HepG2 (cell line): ENCODE measurements at regions not wholly inside any gene's neighbourhood (a gene's known extent, or its start where the extent isn't known, plus 50 kb on each side); places are given as distances from the start of the nearest gene placed in this dataset.

ENCODE experiments used
- ATAC-seq: fragments of 200-7000 bp; cut with Tn5 transposase; 3 replicates; pipeline ENCODE4 v1.9.1; 2020; ENCODE audit warnings: mild to moderate bottlenecking, moderate library complexity
- BruUV-seq: library from RNA; stranded (reverse); fragments of 400-500 nt; replicated peaks from 2 replicates; lab custom pipeline; 2021; lab: Mats Ljungman, UMichigan
- CTCF ChIA-PET: fragments of 300-600 bp; formaldehyde crosslinking; extraction: SDS; loops from one replicate; lab custom pipeline; 2021; ENCODE audit warnings: low total read pairs, inconsistent platforms, low intra/inter-chr PET ratio; lab: Yijun Ruan, JAX
- POLR2A ChIA-PET: fragments of 350-600 bp; sonication (Branson Sonifier 250); formaldehyde crosslinking; loops from one replicate; lab custom pipeline; 2020; ENCODE audit warnings: antibody characterized with exemption, inconsistent platforms; lab: Yijun Ruan, JAX
- DNase-seq: peaks from one replicate; pipeline ENCODE4 v3.0.0-alpha.2; 2015; ENCODE audit warnings: low spot score
- FAIRE-seq: peaks from 3 replicates; lab custom pipeline; 2011; peaks lifted over from hg19 to GRCh38; lab: Jason Lieb, UNC
- H2AFZ ChIP-seq: one replicate; pipeline ENCODE4 v1.6.1; 2011; ENCODE audit warnings: low read length, inconsistent platforms
- H3K27ac ChIP-seq: fragments of 300-600 bp; 3 replicates; pipeline ENCODE4 v1.8.0; 2011; ENCODE audit warnings: mixed run types, mild to moderate bottlenecking, mixed read lengths, low read length, inconsistent platforms; ENCODE audit not compliant: insufficient read depth; ENCODE audit errors: extremely low read length
- H3K27me3 ChIP-seq, 2 experiments: fragments of 200-600 bp in 1 of 2; 2 replicates in 1 of 2; 3 replicates in 1 of 2; pipeline versions ENCODE4 v1.6.0 to v1.8.0; 2011; ENCODE audit warnings: low read length in 2 of 2, mild to moderate bottlenecking in 2 of 2, moderate library complexity in 2 of 2, inconsistent platforms in 1 of 2; ENCODE audit not compliant: insufficient read depth in 2 of 2, control insufficient read depth in 1 of 2
- H3K36me3 ChIP-seq, 2 experiments: fragments of 200-600 bp in 1 of 2; replicated peaks in 1 of 2; 2 replicates in 1 of 2; 3 replicates in 1 of 2; pipeline versions ENCODE4 v1.5.1 to v1.8.0; 2011; ENCODE audit warnings: low read length in 2 of 2, inconsistent platforms in 1 of 2; ENCODE audit not compliant: insufficient read depth in 2 of 2, control insufficient read depth in 1 of 2
- H3K4me1 ChIP-seq: 2 replicates; pipeline ENCODE4 v1.5.1; 2012; ENCODE audit warnings: low read length, inconsistent platforms; ENCODE audit not compliant: insufficient read depth
- H3K4me2 ChIP-seq: 2 replicates; pipeline ENCODE4 v1.6.0; 2011; ENCODE audit warnings: low read depth, low read length, inconsistent platforms
- H3K4me3 ChIP-seq, 3 experiments: fragments of 200-600 bp in 1 of 3; sonication (generic), shearing (Covaris generic) in 1 of 3; replicated peaks in 1 of 3; 2 replicates each; pipeline ENCODE4 v1.5.1; 2011 to 2016; ENCODE audit warnings: low read length in 3 of 3, inconsistent platforms in 2 of 3, low read depth in 2 of 3, mild to moderate bottlenecking in 2 of 3, control low read depth in 1 of 3, mixed read lengths in 1 of 3; ENCODE audit not compliant: insufficient read depth in 1 of 3
- H3K79me2 ChIP-seq: one replicate; pipeline ENCODE4 v1.6.1; 2011; ENCODE audit warnings: low read length, inconsistent platforms; ENCODE audit not compliant: insufficient read depth
- H3K9ac ChIP-seq: 2 replicates; pipeline ENCODE4 v1.6.0; 2011; ENCODE audit warnings: mild to moderate bottlenecking, low read depth, low read length, inconsistent platforms; ENCODE audit not compliant: insufficient read depth
- H3K9me3 ChIP-seq: 2 replicates; pipeline ENCODE4 v1.5.1; 2012; ENCODE audit warnings: mild to moderate bottlenecking, low read length
- H4K20me1 ChIP-seq: 2 replicates; pipeline ENCODE4 v1.6.0; 2011; ENCODE audit warnings: inconsistent platforms, mild to moderate bottlenecking, low read length, moderate library complexity; ENCODE audit not compliant: insufficient read depth
- BHLHE40 ChIP-seq: IDR thresholded peaks from 2 replicates; pipeline ENCODE4 v1.6.1; 2011; ENCODE audit warnings: low read length, improper control_type of control experiment
- HMGXB3 ChIP-seq: sonication (generic); formaldehyde crosslinking; IDR thresholded peaks from 2 replicates; pipeline ENCODE4 v1.4.0; 2020; ENCODE audit warnings: missing genetic modification reagents, borderline replicate concordance
- TP53 ChIP-seq: sonication (generic); formaldehyde crosslinking; conservative IDR thresholded peaks from 2 replicates; pipeline ENCODE4 v1.4.0; 2020; ENCODE audit warnings: missing genetic modification reagents
- ZNF639 ChIP-seq: conservative IDR thresholded peaks from 2 replicates; pipeline ENCODE4 v1.6.1; 2018; ENCODE audit warnings: missing genetic modification reagents
- ZNF878 ChIP-seq: sonication (generic); formaldehyde crosslinking; IDR thresholded peaks from 2 replicates; pipeline ENCODE4 v1.8.1; 2023; ENCODE audit warnings: mild to moderate bottlenecking, missing genetic modification reagents, moderate library complexity
- WGBS: methylation state at CpG from one replicate; pipeline ENCODE4 v1.1.6; 2017; ENCODE audit warnings: low lambda C conversion rate; 5-methylcytosine and 5-hydroxymethylcytosine counted together
- in situ Hi-C: cut with HindIII; loops from 2 replicates; pipeline ENCODE4 v1.10.0; 2017; ENCODE audit warnings: low pct_unique_long_range_greater_than_20kb; ENCODE audit not compliant: extremely low pct_ligation_motif_present
- intact Hi-C: fragments of 100-400 bp; cut with micrococcal nuclease; formaldehyde crosslinking; loops from one replicate; pipeline ENCODE4 v1.10.0; 2022; ENCODE audit not compliant: unreplicated experiment
- TF ChIP-seq, protein P1 (sequence below), 2 experiments: sonication (generic) in 1 of 2; formaldehyde crosslinking in 1 of 2; IDR thresholded peaks; 2 replicates each; pipeline versions ENCODE4 v1.4.0 to v1.6.1; 2018 to 2020; ENCODE audit warnings: missing genetic modification reagents in 2 of 2, borderline replicate concordance in 1 of 2, low read depth in 1 of 2, mild to moderate bottlenecking in 1 of 2, missing biosample characterization in 1 of 2

GRCh38 chr2:185567940-185568339 is 170.7 kb upstream of the FSIP2 start:
- POLR2A ChIA-PET = no interaction called here
- no peaks in the 10 kb centered on the region for H3K27me3 ChIP-seq
- 49% methylated on average over 8 of the region's 8 CpGs for WGBS
- H3K9ac ChIP-seq = no peak overlapping the region
- H3K79me2 ChIP-seq = no peaks in the 10 kb centered on the region
- H3K4me1 ChIP-seq = no peaks in the 10 kb centered on the region
- H3K9me3 ChIP-seq = no peaks in the 10 kb centered on the region
- no TSS peak for BruUV-seq
- FAIRE-seq = no peak
- ATAC-seq = no peak
- in situ Hi-C loops = no loop called here
- TF ChIP-seq TP53 (CRISPR knock-in tag) (peak; percentile 97), ZNF878 (CRISPR knock-in tag) (no peak)
- no peaks in the 10 kb centered on the region for H4K20me1 ChIP-seq
- intact Hi-C loops = no loop called here
- no peak overlapping the region for H2AFZ ChIP-seq
- DNase-seq = no peak
- no peak overlapping the region for H3K4me3 ChIP-seq
- H3K36me3 ChIP-seq = no peaks in the 10 kb centered on the region
- H3K27ac ChIP-seq = no peak overlapping the region
- H3K4me2 ChIP-seq = no peak overlapping the region
- CTCF ChIA-PET = no interaction called here

- no TSS peak for BruUV-seq
- in situ Hi-C loops = no loop called here
Observed at GRCh38 chr2:185578322-185578721, 160.3 kb upstream of the FSIP2 start.

More at GRCh38 chr2:185578322-185578721, 160.3 kb upstream of the FSIP2 start:
- no peaks in the 10 kb centered on the region for H4K20me1 ChIP-seq
- H3K9me3 ChIP-seq = no peaks in the 10 kb centered on the region
- no peak overlapping the region for H3K27ac ChIP-seq
- H3K27me3 ChIP-seq = no peaks in the 10 kb centered on the region
- H3K36me3 ChIP-seq = no peaks in the 10 kb centered on the region
- no peak for TF ChIP-seq HMGXB3 (CRISPR knock-in tag)
- no peak for TF ChIP-seq ZNF639 (CRISPR knock-in tag)
- TF ChIP-seq BHLHE40 = no peak
- TF ChIP-seq, protein P1, sequence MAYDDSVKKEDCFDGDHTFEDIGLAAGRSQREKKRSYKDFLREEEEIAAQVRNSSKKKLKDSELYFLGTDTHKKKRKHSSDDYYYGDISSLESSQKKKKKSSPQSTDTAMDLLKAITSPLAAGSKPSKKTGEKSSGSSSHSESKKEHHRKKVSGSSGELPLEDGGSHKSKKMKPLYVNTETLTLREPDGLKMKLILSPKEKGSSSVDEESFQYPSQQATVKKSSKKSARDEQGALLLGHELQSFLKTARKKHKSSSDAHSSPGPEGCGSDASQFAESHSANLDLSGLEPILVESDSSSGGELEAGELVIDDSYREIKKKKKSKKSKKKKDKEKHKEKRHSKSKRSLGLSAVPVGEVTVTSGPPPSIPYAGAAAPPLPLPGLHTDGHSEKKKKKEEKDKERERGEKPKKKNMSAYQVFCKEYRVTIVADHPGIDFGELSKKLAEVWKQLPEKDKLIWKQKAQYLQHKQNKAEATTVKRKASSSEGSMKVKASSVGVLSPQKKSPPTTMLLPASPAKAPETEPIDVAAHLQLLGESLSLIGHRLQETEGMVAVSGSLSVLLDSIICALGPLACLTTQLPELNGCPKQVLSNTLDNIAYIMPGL (CRISPR knock-in tag; IDR thresholded peaks at IDR 0.05; ENCODE audit: borderline replicate concordance in 1 of 2, low read depth in 1 of 2) = no peak
- WGBS = 2% methylated on average over 3 of the region's 3 CpGs
- no peak for DNase-seq
- intact Hi-C loops = no loop called here
- H3K9ac ChIP-seq = no peak overlapping the region
- CTCF ChIA-PET = no interaction called here
- no peak overlapping the region for H2AFZ ChIP-seq
- H3K4me2 ChIP-seq = no peak overlapping the region
- no peak overlapping the region for H3K4me3 ChIP-seq
- no peak for FAIRE-seq
- ATAC-seq = no peak
- no peaks in the 10 kb centered on the region for H3K79me2 ChIP-seq
- POLR2A ChIA-PET = no interaction called here
- no peaks in the 10 kb centered on the region for H3K4me1 ChIP-seq
